HG03280 (cell line): ENCODE measurements at regions not wholly inside any gene's neighbourhood (a gene's known extent, or its start where the extent isn't known, plus 50 kb on each side); places are given as distances from the start of the nearest gene placed in this dataset.

Source experiments
- ATAC-seq: cut with Tn5 transposase; IDR thresholded peaks from one replicate; pipeline ENCODE4 v1.9.1; 2021; ENCODE audit warnings: mild to moderate bottlenecking, moderate library complexity; ENCODE audit not compliant: unreplicated experiment

GRCh38 chr18:2325308-2325849, 245.9 kb downstream of the METTL4 start:
- ATAC-seq: no peak

- ATAC-seq: no peak
Observed at GRCh38 chr18:2325933-2326332, 245.4 kb downstream of the METTL4 start.

GRCh38 chr18:2326999-2327398, 244.3 kb downstream of the METTL4 start:
- no peak for ATAC-seq

GRCh38 chr18:2330764-2331163, 240.5 kb downstream of the METTL4 start:
- no peak for ATAC-seq

GRCh38 chr18:2331491-2331890, 239.8 kb downstream of the METTL4 start:
- ATAC-seq: no peak

GRCh38 chr18:2336690-2337392, 234.5 kb downstream of the METTL4 start:
- no peak for ATAC-seq

- ATAC-seq: peak; percentile 76
Observed at GRCh38 chr18:2337552-2338141, 233.7 kb downstream of the METTL4 start.

GRCh38 chr18:2338601-2339000, 232.7 kb downstream of the METTL4 start:
- ATAC-seq: no peak

- no peak for ATAC-seq
Observed at GRCh38 chr18:2340335-2340734, 231.0 kb downstream of the METTL4 start.

- ATAC-seq: no peak
Observed at GRCh38 chr18:2348003-2348402, 223.3 kb downstream of the METTL4 start.

- no peak for ATAC-seq
Observed at GRCh38 chr18:2351126-2351850, 220.0 kb downstream of the METTL4 start.

- no peak for ATAC-seq
Observed at GRCh38 chr18:2354292-2354691, 217.0 kb downstream of the METTL4 start.

- ATAC-seq: no peak
Observed at GRCh38 chr18:2356906-2357305, 214.4 kb downstream of the METTL4 start.

GRCh38 chr18:2360861-2361260, 210.4 kb downstream of the METTL4 start:
- no peak for ATAC-seq

- no peak for ATAC-seq
Observed at GRCh38 chr18:2368102-2368501, 203.2 kb downstream of the METTL4 start.

GRCh38 chr18:2376707-2377106, 194.6 kb downstream of the METTL4 start:
- no peak for ATAC-seq

- no peak for ATAC-seq
Observed at GRCh38 chr18:2380101-2380500, 191.2 kb downstream of the METTL4 start.

GRCh38 chr18:2381539-2381938, 189.8 kb downstream of the METTL4 start:
- no peak for ATAC-seq

GRCh38 chr18:2387588-2387987, 183.7 kb downstream of the METTL4 start:
- no peak for ATAC-seq

- ATAC-seq: no peak
Observed at GRCh38 chr18:2390158-2390557, 181.1 kb downstream of the METTL4 start.

GRCh38 chr18:2391470-2391869, 179.8 kb downstream of the METTL4 start:
- no peak for ATAC-seq

- ATAC-seq: no peak
Observed at GRCh38 chr18:2392446-2392845, 178.9 kb downstream of the METTL4 start.
